DMS 273 (cell line): ENCODE measurements at regions not wholly inside any gene's neighbourhood (a gene's known extent, or its start where the extent isn't known, plus 50 kb on each side); places are given as distances from the start of the nearest gene placed in this dataset.
"Not testable (repeated sequence)": the region's sequence is repeated elsewhere in the genome, so short reads cannot be mapped to it uniquely, and the experiment has no call there.

ENCODE experiments used
- DNase-seq: peaks from one replicate; lab custom pipeline; 2025; ENCODE audit not compliant: unreplicated experiment; lab: John Stamatoyannopoulos, UW

- no peak for DNase-seq
Measured at GRCh38 chr1:104018922-104019674, 269.4 kb downstream of the AMY1C start.

GRCh38 chr1:104019675-104020049, 270.0 kb downstream of the AMY1C start:
- no peak for DNase-seq

- DNase-seq: no peak
Measured at GRCh38 chr1:104028416-104029035, 278.8 kb downstream of the AMY1C start.

GRCh38 chr1:104029456-104029970, 279.8 kb downstream of the AMY1C start:
- no peak for DNase-seq

GRCh38 chr1:104056786-104057185, 307.1 kb downstream of the AMY1C start:
- DNase-seq: no peak

GRCh38 chr1:104057219-104057898, 307.7 kb downstream of the AMY1C start:
- not testable (repeated sequence) for DNase-seq

GRCh38 chr1:104061637-104062036, 311.9 kb downstream of the AMY1C start:
- not testable (repeated sequence) for DNase-seq

GRCh38 chr1:104064399-104064798, 314.7 kb downstream of the AMY1C start:
- no peak for DNase-seq

- DNase-seq: no peak
Measured at GRCh38 chr1:104072915-104073371, 323.2 kb downstream of the AMY1C start.

GRCh38 chr1:104073463-104073902, 323.8 kb downstream of the AMY1C start:
- no peak for DNase-seq

GRCh38 chr1:104082221-104082620, 332.5 kb downstream of the AMY1C start:
- DNase-seq: no peak

GRCh38 chr1:104084380-104084779, 334.7 kb downstream of the AMY1C start:
- no peak for DNase-seq

- no peak for DNase-seq
Measured at GRCh38 chr1:104092698-104093097, 343.0 kb downstream of the AMY1C start.

GRCh38 chr1:104098837-104099236, 349.1 kb downstream of the AMY1C start:
- DNase-seq: no peak

- no peak for DNase-seq
Measured at GRCh38 chr1:104100115-104100514, 350.4 kb downstream of the AMY1C start.

- DNase-seq: no peak
Measured at GRCh38 chr1:104105465-104105864, 355.8 kb downstream of the AMY1C start.

- peak; percentile 2 for DNase-seq
Measured at GRCh38 chr1:104120525-104120924, 370.8 kb downstream of the AMY1C start.

GRCh38 chr1:104121271-104121670, 371.6 kb downstream of the AMY1C start:
- DNase-seq: no peak

GRCh38 chr1:104125266-104125665, 375.6 kb downstream of the AMY1C start:
- no peak for DNase-seq

GRCh38 chr1:104125970-104126369, 376.3 kb downstream of the AMY1C start:
- no peak for DNase-seq

GRCh38 chr1:104132382-104132973, 382.8 kb downstream of the AMY1C start:
- peak; percentile 26 for DNase-seq
